Thymus (tissue), 11 donors: ENCODE measurements at regions not wholly inside any gene's neighbourhood (a gene's known extent, or its start where the extent isn't known, plus 50 kb on each side); places are given as distances from the start of the nearest gene placed in this dataset.

ENCODE experiments used
- DNase-seq, 9 donors: peaks; one replicate each; pipeline ENCODE4 v3.0.0-alpha.2; 2013; ENCODE audit warnings: low spot score in 9 of 9, low read depth in 6 of 9, missing footprints in 1 of 9
- H3K27ac ChIP-seq, 2 donors: one replicate each; pipeline ENCODE4 v1.5.1; 2013; ENCODE audit warnings: control low read depth in 1 of 2, low read depth in 1 of 2, low read length in 1 of 2, mild to moderate bottlenecking in 1 of 2, moderate library complexity in 1 of 2
- H3K27me3 ChIP-seq, 2 donors: one replicate each; pipeline ENCODE4 v1.5.1; 2013; ENCODE audit warnings: low read length in 1 of 2; ENCODE audit not compliant: control insufficient read depth in 2 of 2, insufficient read depth in 1 of 2
- H3K36me3 ChIP-seq, 2 donors: one replicate each; pipeline ENCODE4 v1.5.1; 2013; ENCODE audit warnings: low read length in 1 of 2, mild to moderate bottlenecking in 1 of 2, moderate library complexity in 1 of 2; ENCODE audit not compliant: control insufficient read depth in 2 of 2, insufficient read depth in 2 of 2
- H3K4me1 ChIP-seq, 2 donors: one replicate each; pipeline ENCODE4 v1.5.1; 2013; ENCODE audit warnings: low read length in 2 of 2; ENCODE audit not compliant: control insufficient read depth in 2 of 2, insufficient read depth in 2 of 2
- H3K4me3 ChIP-seq, 2 donors: one replicate each; pipeline ENCODE4 v1.5.1; 2013; ENCODE audit warnings: low read length in 2 of 2, control low read depth in 1 of 2, mild to moderate bottlenecking in 1 of 2
- H3K9me3 ChIP-seq, 2 donors: one replicate each; pipeline ENCODE4 v1.5.1; 2013; ENCODE audit warnings: low read length in 1 of 2, mild to moderate bottlenecking in 1 of 2; ENCODE audit not compliant: control insufficient read depth in 2 of 2, insufficient read depth in 1 of 2
- WGBS: extraction: QIAGEN DNeasy Blood & Tissue Kit; methylation state at CpG from one replicate; pipeline ENCODE4 v1.1.7; 2013; 5-methylcytosine and 5-hydroxymethylcytosine counted together
- donor health status: healthy.

GRCh38 chr3:157926822-157927221 is 179.4 kb downstream of the SHOX2 start:
- no peak for DNase-seq
- Histone ChIP-seq H3K27ac (no peak overlapping the region), H3K9me3 (peaks cover 0 to 2% of the 10 kb centered on the region in 2 donors), H3K4me1 (no peaks in the 10 kb centered on the region), H3K27me3 (no peaks in the 10 kb centered on the region), H3K4me3 (no peak overlapping the region), H3K36me3 (no peaks in the 10 kb centered on the region)
- WGBS, result 95% methylated on average over 8 of the region's 8 CpGs

- H3K4me3 ChIP-seq, result no peak overlapping the region
- H3K27me3 ChIP-seq, result no peaks in the 10 kb centered on the region
- H3K36me3 ChIP-seq, result no peaks in the 10 kb centered on the region
- WGBS, result 93% methylated on average over 1 of the region's 1 CpG
- no peaks in the 10 kb centered on the region for H3K4me1 ChIP-seq
- H3K9me3 ChIP-seq, result no peaks in the 10 kb centered on the region
- no peak overlapping the region for H3K27ac ChIP-seq
- no peak for DNase-seq
These were observed 183.6 kb downstream of the SHOX2 start for GRCh38 chr3:157922614-157923013.

GRCh38 chr3:157921811-157922210 is 184.4 kb downstream of the SHOX2 start:
- DNase-seq, result no peak
- Histone ChIP-seq H3K27me3 (no peaks in the 10 kb centered on the region), H3K4me3 (no peak overlapping the region), H3K9me3 (no peaks in the 10 kb centered on the region), H3K4me1 (no peaks in the 10 kb centered on the region), H3K27ac (no peak overlapping the region), H3K36me3 (no peaks in the 10 kb centered on the region)
- WGBS, result 90% methylated on average over 3 of the region's 3 CpGs

- DNase-seq, result no peak
- Histone ChIP-seq H3K27me3 (no peaks in the 10 kb centered on the region), H3K9me3 (no peaks in the 10 kb centered on the region), H3K4me1 (no peaks in the 10 kb centered on the region), H3K4me3 (no peak overlapping the region), H3K36me3 (no peaks in the 10 kb centered on the region), H3K27ac (no peak overlapping the region)
- 92% methylated on average over 19 of the region's 19 CpGs for WGBS
These were observed 185.2 kb downstream of the SHOX2 start for GRCh38 chr3:157920822-157921700.

GRCh38 chr3:157919319-157919887 is 186.8 kb downstream of the SHOX2 start:
- H3K4me1 ChIP-seq, result no peaks in the 10 kb centered on the region
- no peak for DNase-seq
- H3K27ac ChIP-seq, result no peak overlapping the region
- H3K4me3 ChIP-seq, result no peak overlapping the region
- H3K27me3 ChIP-seq, result no peaks in the 10 kb centered on the region
- WGBS, result 92% methylated on average over 2 of the region's 2 CpGs
- H3K36me3 ChIP-seq, result no peaks in the 10 kb centered on the region
- H3K9me3 ChIP-seq, result no peaks in the 10 kb centered on the region

GRCh38 chr3:157918402-157918801 is 187.8 kb downstream of the SHOX2 start:
- H3K4me1 ChIP-seq, result no peaks in the 10 kb centered on the region
- H3K4me3 ChIP-seq, result no peak overlapping the region
- no peak for DNase-seq
- H3K36me3 ChIP-seq, result no peaks in the 10 kb centered on the region
- WGBS, result 79% methylated on average over 3 of the region's 3 CpGs
- H3K9me3 ChIP-seq, result no peaks in the 10 kb centered on the region
- no peak overlapping the region for H3K27ac ChIP-seq
- no peaks in the 10 kb centered on the region for H3K27me3 ChIP-seq

- Histone ChIP-seq H3K27me3 (no peaks in the 10 kb centered on the region), H3K36me3 (no peaks in the 10 kb centered on the region), H3K4me3 (no peak overlapping the region), H3K4me1 (no peaks in the 10 kb centered on the region), H3K27ac (no peak overlapping the region), H3K9me3 (no peaks in the 10 kb centered on the region)
- DNase-seq, result no peak
- WGBS, result 87% methylated on average over 3 of the region's 3 CpGs
These were observed 189.5 kb downstream of the SHOX2 start for GRCh38 chr3:157916672-157917071.

- no peak for DNase-seq
- Histone ChIP-seq H3K4me1 (no peaks in the 10 kb centered on the region), H3K27ac (no peak overlapping the region), H3K36me3 (no peaks in the 10 kb centered on the region), H3K27me3 (no peaks in the 10 kb centered on the region), H3K9me3 (no peaks in the 10 kb centered on the region), H3K4me3 (no peak overlapping the region)
These were observed 191.3 kb downstream of the SHOX2 start for GRCh38 chr3:157914882-157915281.

GRCh38 chr3:157913741-157914150 is 192.5 kb downstream of the SHOX2 start:
- Histone ChIP-seq H3K9me3 (no peaks in the 10 kb centered on the region), H3K4me3 (no peak overlapping the region), H3K27ac (no peak overlapping the region), H3K27me3 (no peaks in the 10 kb centered on the region), H3K36me3 (no peaks in the 10 kb centered on the region), H3K4me1 (no peaks in the 10 kb centered on the region)
- WGBS, result 66% methylated on average over 1 of the region's 1 CpG
- DNase-seq, result no peak
